PC-3 (cell line): ENCODE measurements at regions not wholly inside any gene's neighbourhood (a gene's known extent, or its start where the extent isn't known, plus 50 kb on each side); places are given as distances from the start of the nearest gene placed in this dataset.

Experiments used
- ATAC-seq: fragments of 200-7000 bp; cut with Tn5 transposase; 2 replicates; pipeline ENCODE4 v1.9.1; 2020; ENCODE audit warnings: mild to moderate bottlenecking, moderate library complexity
- BruUV-seq: library from RNA; stranded (reverse); fragments of 400-500 nt; replicated peaks from 2 replicates; lab custom pipeline; 2021; lab: Mats Ljungman, UMichigan
- CTCF ChIA-PET: fragments of 300-600 bp; sonication (Branson Sonifier 250); formaldehyde crosslinking; loops from one replicate; lab custom pipeline; 2022; ENCODE audit warnings: antibody characterized with exemption; lab: Charles Lee
- POLR2A ChIA-PET: fragments of 300-600 bp; sonication (Branson Sonifier 250); formaldehyde crosslinking; loops from one replicate; lab custom pipeline; 2022; ENCODE audit warnings: antibody characterized with exemption; ENCODE audit not compliant: unreplicated experiment; lab: Charles Lee
- DNase-seq: peaks from one replicate; pipeline ENCODE4 v3.0.0-alpha.2; 2015
- H2AFZ ChIP-seq: fragments of 300-600 bp; sonication (generic); 2 replicates; pipeline ENCODE4 v1.6.0; 2016; ENCODE audit warnings: antibody characterized with exemption, low read length
- H3F3A ChIP-seq: fragments of 300-600 bp; sonication (generic); one replicate; pipeline ENCODE4 v1.6.0; 2017; ENCODE audit warnings: antibody characterized with exemption, low read length, control low read depth, mild to moderate bottlenecking; ENCODE audit not compliant: unreplicated experiment
- H3K27ac ChIP-seq: fragments of 300-600 bp; sonication (generic); 2 replicates; pipeline ENCODE4 v1.5.1; 2016; ENCODE audit warnings: mild to moderate bottlenecking, low read length
- H3K27me3 ChIP-seq: fragments of 300-600 bp; sonication (generic); 2 replicates; pipeline ENCODE4 v1.6.1; 2016; ENCODE audit warnings: low read length, mixed read lengths
- H3K36me3 ChIP-seq: fragments of 300-600 bp; sonication (generic); 2 replicates; pipeline ENCODE4 v1.6.1; 2016; ENCODE audit warnings: low read depth, mixed run types, low read length, mixed read lengths
- H3K4me1 ChIP-seq: fragments of 300-600 bp; sonication (generic); 2 replicates; pipeline ENCODE4 v1.5.1; 2016; ENCODE audit warnings: low read length; ENCODE audit not compliant: insufficient read depth
- H3K4me2 ChIP-seq: fragments of 300-600 bp; sonication (generic); 2 replicates; pipeline ENCODE4 v1.6.0; 2016; ENCODE audit warnings: low read length
- H3K4me3 ChIP-seq: fragments of 300-600 bp; sonication (generic); 2 replicates; pipeline ENCODE4 v1.5.1; 2016; ENCODE audit warnings: mild to moderate bottlenecking, low read length, mixed read lengths
- H3K79me2 ChIP-seq: fragments of 300-600 bp; sonication (generic); 2 replicates; pipeline ENCODE4 v1.6.1; 2017; ENCODE audit warnings: low read length, mixed read lengths
- H3K9ac ChIP-seq: fragments of 300-600 bp; sonication (generic); 2 replicates; pipeline ENCODE4 v1.6.0; 2016; ENCODE audit warnings: mild to moderate bottlenecking, low read length
- H3K9me2 ChIP-seq: fragments of 300-600 bp; sonication (generic); replicated peaks from 2 replicates; pipeline ENCODE4 v1.6.1; 2016; ENCODE audit warnings: mixed run types, low read length, mixed read lengths
- H3K9me3 ChIP-seq: fragments of 300-600 bp; sonication (generic); 2 replicates; pipeline ENCODE4 v1.6.1; 2016; ENCODE audit warnings: low read length, mixed read lengths
- H4K20me1 ChIP-seq: fragments of 300-600 bp; sonication (generic); 2 replicates; pipeline ENCODE4 v1.6.1; 2016; ENCODE audit warnings: low read length, mixed read lengths
- CTCF ChIP-seq: fragments of 300-600 bp; sonication (generic); conservative IDR thresholded peaks from 2 replicates; pipeline ENCODE4 v1.5.1; 2017; ENCODE audit warnings: antibody characterized with exemption, low read depth, mild to moderate bottlenecking, low read length
- EZH2 ChIP-seq: fragments of 300-600 bp; sonication (generic); IDR thresholded peaks from one replicate; pipeline ENCODE4 v1.6.1; 2017; ENCODE audit warnings: antibody characterized with exemption, mild to moderate bottlenecking, low read length; ENCODE audit not compliant: unreplicated experiment
- EZH2phosphoT487 ChIP-seq: fragments of 300-600 bp; sonication (generic); IDR thresholded peaks from 2 replicates; pipeline ENCODE4 v1.6.1; 2018; ENCODE audit warnings: mild to moderate bottlenecking, antibody characterized with exemption, low read length, borderline replicate concordance
- intact Hi-C: fragments of 100-400 bp; cut with micrococcal nuclease; formaldehyde crosslinking; loops from 2 replicates; pipeline ENCODE4 v1.9.0; 2023

DNA sequence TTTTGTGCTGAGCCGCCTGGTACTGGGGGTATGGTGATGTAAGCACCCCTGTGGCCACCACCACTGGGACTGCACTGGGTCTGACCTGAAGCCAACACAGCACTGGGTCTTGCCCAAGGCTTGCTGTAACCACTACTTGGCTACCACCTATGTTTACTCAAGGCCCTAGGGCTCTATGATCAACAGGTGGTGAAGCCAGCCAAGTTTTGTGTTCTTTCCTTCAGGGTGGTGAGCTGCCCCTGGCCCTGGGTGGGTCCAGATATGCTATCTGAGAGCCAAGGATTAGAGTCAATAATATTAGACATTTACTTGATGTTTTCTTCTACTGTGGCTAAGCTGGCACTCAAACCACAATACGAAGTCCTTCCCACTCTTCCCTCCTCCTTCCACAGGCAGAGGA, 55.1 kb upstream of the PAGE4 start:
- Histone ChIP-seq H3K4me3 (no peak overlapping the region), H2AFZ (no peak overlapping the region), H3K27ac (no peak overlapping the region), H4K20me1 (no peaks in the 10 kb centered on the region), H3K9ac (no peak overlapping the region), H3K4me1 (no peaks in the 10 kb centered on the region), H3F3A (no peaks in the 10 kb centered on the region), H3K9me2 (no peaks in the 10 kb centered on the region), H3K36me3 (no peaks in the 10 kb centered on the region), H3K9me3 (no peaks in the 10 kb centered on the region), H3K4me2 (no peak overlapping the region), H3K27me3 (no peaks in the 10 kb centered on the region), H3K79me2 (no peaks in the 10 kb centered on the region)
- BruUV-seq, result no TSS peak
- no peak for ATAC-seq
- POLR2A ChIA-PET, result no interaction called here
- DNase-seq, result no peak
- CTCF ChIA-PET, result no interaction called here
- intact Hi-C loops, result no loop called here
- TF ChIP-seq CTCF (no peak), EZH2 (no peak), EZH2phosphoT487 (no peak)

- Histone ChIP-seq H3K4me2 (no peak overlapping the region), H3K79me2 (no peaks in the 10 kb centered on the region), H3K27ac (no peak overlapping the region), H3K4me3 (no peak overlapping the region), H3K9me2 (no peaks in the 10 kb centered on the region), H2AFZ (no peak overlapping the region), H3F3A (no peaks in the 10 kb centered on the region), H3K36me3 (no peaks in the 10 kb centered on the region), H3K9ac (no peak overlapping the region), H3K27me3 (0 out of 2 replicates have a peak, but pooled peaks cover 8% of the 10 kb centered on the region), H3K9me3 (no peaks in the 10 kb centered on the region), H3K4me1 (no peaks in the 10 kb centered on the region), H4K20me1 (no peaks in the 10 kb centered on the region)
- BruUV-seq, result no TSS peak
- ATAC-seq, result no peak
- intact Hi-C loops, result no loop called here
- ChIA-PET CTCF (no interaction called here), POLR2A (no interaction called here)
- DNase-seq, result no peak
- TF ChIP-seq CTCF, result no peak
- TF ChIP-seq EZH2, result no peak
- TF ChIP-seq EZH2phosphoT487, result no peak
Observed at GRCh38 chrX:49767236-49767635, 61.9 kb upstream of the PAGE4 start.

DNA sequence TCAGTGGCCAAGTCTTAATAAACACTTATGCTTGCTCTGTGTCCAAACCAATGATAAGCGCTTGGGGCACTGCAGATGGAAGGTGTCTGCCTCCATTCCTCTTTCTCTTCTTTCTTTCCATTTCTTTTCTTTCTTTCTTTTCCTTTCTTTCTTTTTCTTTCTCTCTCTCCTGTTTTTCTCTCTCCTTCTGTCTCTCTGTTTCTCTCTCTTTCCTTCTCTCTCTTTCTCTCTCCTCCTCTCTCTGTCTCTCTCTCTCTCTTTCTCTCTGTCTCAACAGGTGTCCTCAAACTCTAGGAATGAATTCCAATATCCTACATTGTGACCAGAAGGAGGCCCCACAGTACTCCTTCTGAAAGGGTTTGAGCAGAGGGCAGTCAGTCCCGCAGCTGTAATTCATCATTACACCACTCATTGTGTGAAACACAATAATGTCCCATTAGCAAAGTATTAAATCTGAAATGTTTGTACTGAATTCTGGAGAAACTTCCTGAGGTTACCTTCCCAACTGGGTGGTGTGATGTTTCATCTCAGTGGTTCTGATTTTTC, 66.5 kb upstream of the PAGE1 start:
- ChIA-PET POLR2A (no interaction called here), CTCF (no interaction called here)
- no peaks in the 10 kb centered on the region for H3K79me2 ChIP-seq
- no peaks in the 10 kb centered on the region for H3K9me3 ChIP-seq
- no peak for TF ChIP-seq EZH2phosphoT487
- TF ChIP-seq CTCF, result no peak
- TF ChIP-seq EZH2, result no peak
- H3K4me1 ChIP-seq, result no peaks in the 10 kb centered on the region
- no peak overlapping the region for H2AFZ ChIP-seq
- H3F3A ChIP-seq, result no peaks in the 10 kb centered on the region
- 0 out of 2 replicates have a peak, but pooled peaks cover 8% of the 10 kb centered on the region for H3K27me3 ChIP-seq
- no peak overlapping the region for H3K4me2 ChIP-seq
- H4K20me1 ChIP-seq, result no peaks in the 10 kb centered on the region
- no peaks in the 10 kb centered on the region for H3K36me3 ChIP-seq
- H3K27ac ChIP-seq, result no peak overlapping the region
- DNase-seq (no peak), ATAC-seq (no peak)
- no peaks in the 10 kb centered on the region for H3K9me2 ChIP-seq
- intact Hi-C loops, result loop anchor here (5.0 kb wide), 1 partner anchor 75 kb away; no protein-coding TSS in a partner anchor
- no peak overlapping the region for H3K9ac ChIP-seq
- BruUV-seq, result no TSS peak
- H3K4me3 ChIP-seq, result no peak overlapping the region
